NCI-H2029 treated with DMSO at 0.1 percent for 48 hours (cell line): ENCODE measurements at regions not wholly inside any gene's neighbourhood (a gene's known extent, or its start where the extent isn't known, plus 50 kb on each side); places are given as distances from the start of the nearest gene placed in this dataset.
"Not testable (repeated sequence)": the region's sequence is repeated elsewhere in the genome, so short reads cannot be mapped to it uniquely, and the experiment has no call there.

Experiments used
- DNase-seq: peaks from one replicate; lab custom pipeline; 2025; lab: John Stamatoyannopoulos, UW

GRCh38 chr1:234902774-234903547 is 225.7 kb downstream of the TOMM20 start:
- DNase-seq: no peak

GRCh38 chr1:234901491-234902049 is 227.1 kb downstream of the TOMM20 start:
- DNase-seq: no peak

- DNase-seq: no peak
These were observed 228.0 kb downstream of the TOMM20 start for GRCh38 chr1:234900595-234900994.

DNA sequence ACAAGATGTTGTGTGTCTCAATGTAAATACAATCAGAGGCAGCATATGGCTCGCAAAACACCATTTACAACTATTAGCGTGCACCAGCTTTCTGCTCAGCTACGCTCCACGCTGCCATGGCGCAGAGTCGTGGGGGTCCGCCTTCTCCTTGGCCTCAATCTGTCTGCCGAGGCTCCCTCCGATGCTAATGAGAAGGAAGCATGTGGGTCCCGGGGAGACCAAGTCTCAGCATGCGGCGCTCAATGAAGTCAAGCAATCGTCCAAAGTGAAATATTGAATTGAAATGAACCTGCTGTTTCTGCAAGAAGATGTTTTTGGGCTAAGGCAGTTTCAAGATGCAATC is 228.9 kb downstream of the TOMM20 start:
- DNase-seq: no peak

GRCh38 chr1:234899041-234899729 is 229.5 kb downstream of the TOMM20 start:
- peak; percentile 55 for DNase-seq

GRCh38 chr1:234898455-234899033 is 230.1 kb downstream of the TOMM20 start:
- no peak for DNase-seq

DNA sequence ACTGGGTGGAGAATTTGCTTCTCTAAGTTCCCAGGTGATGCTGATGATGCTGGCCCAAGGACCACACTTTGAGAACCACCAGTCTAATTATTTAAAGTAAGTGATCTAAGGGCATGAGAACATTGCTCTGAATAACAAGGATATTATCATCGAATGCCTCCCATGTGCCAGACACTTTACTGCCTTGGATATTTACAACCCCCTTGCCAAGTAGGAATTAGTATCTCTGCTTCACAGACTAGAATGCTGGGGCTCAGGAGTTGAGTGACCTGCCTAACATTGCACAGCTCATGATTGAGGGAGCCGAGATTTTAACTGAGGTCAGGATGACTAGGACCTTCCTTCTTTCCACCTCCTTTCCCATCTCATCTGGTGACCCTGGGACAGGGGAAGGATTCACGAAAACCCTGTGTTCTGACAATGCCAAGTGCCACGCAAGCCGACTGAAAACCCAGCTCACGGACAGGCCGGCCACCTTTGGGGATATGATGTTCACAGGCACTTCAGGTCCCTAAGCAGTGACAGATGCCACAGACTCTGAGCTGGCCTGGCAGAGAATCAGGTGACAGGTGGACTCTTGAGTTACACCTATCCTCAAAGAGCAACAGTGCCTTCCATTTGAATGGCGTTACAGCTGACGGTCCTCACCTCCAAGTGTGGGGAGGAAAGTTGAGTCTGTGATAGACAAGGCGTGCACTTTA is 230.7 kb downstream of the TOMM20 start:
- DNase-seq: peak; percentile 64

DNA sequence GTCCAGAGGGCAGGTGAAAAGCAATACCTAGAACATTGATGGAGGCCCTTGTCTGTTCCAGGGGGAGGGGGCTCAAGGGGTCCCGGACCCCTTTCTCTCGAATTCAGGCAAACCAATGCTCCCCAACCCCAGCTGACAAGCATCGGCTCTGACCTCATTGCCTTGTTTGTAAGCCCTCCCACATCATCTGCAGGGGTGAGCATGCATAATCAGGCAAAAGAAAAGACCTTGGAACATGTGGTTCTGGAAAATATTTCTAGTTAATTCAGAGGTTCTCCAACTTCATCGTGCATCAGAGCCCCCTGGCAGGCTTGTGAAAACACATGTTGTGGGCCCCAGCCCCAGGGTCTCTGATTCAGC is 231.3 kb downstream of the TOMM20 start:
- DNase-seq: no peak

- DNase-seq: no peak
These were observed 231.9 kb downstream of the TOMM20 start for GRCh38 chr1:234896477-234897389.

DNA sequence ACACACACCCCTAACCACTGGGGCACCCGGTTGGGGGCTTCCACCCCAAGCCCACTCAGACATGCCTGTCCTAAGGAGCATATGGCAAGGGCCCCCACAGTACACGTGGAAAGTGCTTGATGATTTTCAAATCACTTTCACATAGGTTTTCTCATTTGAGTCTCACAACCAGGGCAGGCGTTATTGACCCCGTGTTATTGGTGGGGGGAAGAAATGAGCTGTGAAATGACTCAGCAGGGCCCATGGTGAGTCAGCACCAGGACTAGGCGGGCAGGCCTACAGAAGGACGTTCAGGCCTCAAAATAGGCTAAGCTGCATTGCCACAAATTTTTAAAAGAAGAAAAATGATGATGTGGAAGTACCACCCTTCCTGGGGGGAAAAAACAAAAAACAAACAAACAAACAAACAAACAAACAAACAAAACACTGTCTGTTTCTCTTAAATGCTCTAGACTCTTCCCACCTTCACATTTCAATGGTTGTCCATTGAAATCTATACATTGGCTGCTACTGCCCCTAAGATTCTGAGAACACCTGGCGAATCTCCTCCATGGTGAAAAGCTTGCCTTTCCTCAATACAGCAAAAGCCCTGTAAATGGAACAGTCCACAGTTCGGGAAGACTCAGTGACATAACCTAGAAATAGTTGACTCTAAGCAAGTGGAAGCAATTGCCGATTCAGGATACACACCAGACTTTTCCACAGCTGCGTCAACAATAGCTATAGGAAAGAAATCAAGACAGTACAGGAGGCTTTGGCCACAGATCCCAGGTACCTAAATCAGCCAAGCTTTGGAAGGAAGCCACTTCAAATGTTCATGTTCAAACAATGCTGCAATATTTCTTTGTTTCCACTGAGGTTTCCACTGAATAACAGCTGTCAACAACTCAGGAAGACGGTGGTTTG is 234.7 kb downstream of the TOMM20 start:
- DNase-seq: peak; percentile 68

DNA sequence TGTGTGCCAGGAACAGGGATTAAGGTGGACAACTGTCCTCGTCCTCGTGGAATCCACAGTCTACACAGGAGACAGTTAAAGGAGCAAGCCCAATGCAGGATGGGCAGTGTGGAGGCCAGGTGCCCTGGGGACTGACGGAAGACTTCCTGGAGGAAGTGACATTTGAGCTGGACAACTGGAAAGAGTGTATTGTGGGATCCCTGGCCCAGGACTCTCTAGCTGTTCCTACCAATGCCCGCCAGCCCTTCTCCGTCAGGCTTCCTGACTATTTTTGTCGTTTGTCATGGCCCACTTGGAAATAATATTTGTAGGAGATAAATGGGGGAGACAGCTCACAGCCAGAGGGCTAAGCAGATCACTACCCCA is 235.3 kb downstream of the TOMM20 start:
- DNase-seq: no peak

DNA sequence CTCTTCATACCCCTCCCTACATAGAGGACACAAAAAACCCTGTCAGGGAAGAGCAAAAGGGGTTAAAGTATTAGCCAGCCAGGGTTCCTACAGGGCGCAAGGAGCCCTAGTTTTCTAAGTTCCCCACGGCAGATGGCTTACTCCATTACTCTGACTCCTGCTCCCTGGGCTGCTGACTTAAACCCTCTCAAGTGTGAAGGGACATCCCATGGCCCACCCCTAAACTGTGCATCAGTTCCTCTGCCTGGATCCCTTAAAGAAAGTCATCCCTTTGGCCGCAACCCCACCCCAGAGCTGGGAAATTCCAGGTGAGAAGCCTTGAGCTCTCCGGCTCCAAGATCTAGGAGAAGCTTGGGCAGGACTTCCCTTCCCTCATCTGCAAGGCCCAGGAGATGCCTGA is 236.0 kb downstream of the TOMM20 start:
- no peak for DNase-seq

DNA sequence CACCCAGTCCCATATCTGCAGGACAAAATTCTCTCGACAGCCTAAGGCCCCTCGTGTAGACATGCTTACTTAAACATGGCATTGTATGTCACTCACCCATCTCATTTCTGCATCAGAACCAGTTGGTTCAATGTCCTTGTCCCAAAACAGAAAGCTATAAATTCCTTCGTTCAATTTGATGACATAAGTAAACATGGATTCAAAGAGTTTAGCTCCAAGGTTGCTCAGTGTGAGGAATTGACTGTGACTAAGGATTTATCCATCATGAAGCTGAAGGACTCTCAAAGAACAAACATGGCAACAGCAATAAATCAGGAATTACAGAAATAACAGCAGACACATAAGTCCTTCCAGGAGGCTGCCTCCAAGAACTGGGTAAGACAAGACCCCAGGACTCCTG is 237.2 kb downstream of the TOMM20 start:
- no peak for DNase-seq

DNA sequence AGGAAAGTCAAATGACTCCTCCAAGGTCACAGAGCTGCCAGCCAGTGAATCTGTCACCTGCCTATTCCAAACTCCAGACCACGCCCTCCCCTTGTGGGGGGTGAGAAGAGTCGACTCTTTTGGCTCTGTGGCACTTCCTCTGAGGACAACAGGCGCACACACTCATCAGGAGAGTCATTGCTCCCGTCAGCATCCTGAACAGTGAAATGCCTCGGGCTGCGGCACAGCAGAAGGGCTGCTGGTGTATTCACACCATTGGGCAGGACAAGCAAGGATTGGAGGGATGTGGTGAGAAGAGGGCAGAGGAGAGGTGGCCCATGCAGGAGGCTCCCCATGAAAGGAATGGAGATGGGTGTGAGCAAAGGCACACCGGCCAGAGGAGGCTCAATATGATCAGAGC is 239.0 kb downstream of the TOMM20 start:
- DNase-seq: no peak

DNA sequence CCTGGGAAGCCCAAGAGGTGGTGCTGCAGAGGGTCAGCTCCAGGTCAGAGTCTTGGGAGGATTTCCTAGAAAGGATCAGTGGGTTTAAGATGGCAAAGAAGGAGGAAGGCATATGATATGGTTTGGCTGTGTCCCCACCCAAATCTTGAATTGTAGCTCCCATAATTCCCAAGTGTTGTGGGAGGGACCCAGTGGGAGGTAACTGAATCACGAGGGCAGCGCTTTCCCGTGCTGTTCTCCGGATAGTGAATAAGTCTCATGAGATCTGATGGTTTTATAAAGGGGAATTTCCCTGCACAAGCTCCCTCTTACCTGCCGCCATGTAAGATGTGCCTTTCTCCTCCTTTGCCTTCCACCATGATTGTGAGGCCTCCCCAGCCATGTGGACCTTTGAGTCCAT is 240.4 kb downstream of the TOMM20 start:
- DNase-seq: not testable (repeated sequence)

GRCh38 chr1:234887016-234887900 is 241.4 kb downstream of the TOMM20 start:
- DNase-seq: no peak

DNA sequence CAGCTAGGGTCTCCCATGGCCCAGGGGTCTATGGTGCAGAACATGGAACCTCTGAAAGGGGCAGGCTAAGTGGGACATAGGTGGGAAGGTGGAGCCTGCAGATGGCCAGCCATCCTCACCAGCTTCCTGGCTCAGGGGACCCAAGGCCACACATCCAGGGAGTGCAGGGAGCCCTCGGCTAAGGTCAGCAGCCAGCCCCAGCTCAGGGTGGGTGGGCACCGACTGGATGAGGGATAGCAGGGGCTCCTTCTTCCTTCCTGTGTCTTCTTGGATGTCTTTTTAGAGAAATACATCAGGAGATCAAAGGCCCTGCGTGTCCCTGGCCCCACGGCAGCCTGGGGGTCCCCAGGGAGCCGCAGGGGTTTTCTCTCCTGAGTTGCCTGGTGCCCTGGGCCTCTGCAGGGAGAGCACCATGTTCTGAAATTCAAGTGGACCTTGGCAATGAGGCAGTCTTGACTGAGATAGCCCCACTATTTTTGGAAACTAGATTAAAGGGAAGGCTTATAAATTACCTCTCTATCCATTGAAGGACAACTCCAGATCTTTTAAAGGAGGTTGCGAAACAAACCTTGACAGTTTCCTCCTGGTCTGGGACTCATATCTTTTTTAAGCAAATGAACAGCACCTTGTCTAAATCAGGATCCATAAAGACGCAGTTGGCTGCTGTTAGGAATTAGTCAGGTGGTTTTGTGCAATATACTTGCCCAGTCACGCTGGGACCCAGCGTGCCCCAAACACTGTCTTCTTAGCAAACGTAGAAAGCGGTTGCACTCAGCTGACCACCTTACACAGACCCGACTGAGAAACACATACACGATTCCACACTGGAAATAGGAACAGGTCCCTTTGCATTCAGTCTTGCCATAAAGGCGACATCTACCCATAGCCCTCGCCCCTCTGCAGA is 242.3 kb downstream of the TOMM20 start:
- no peak for DNase-seq

GRCh38 chr1:234885601-234886000 is 243.0 kb downstream of the TOMM20 start:
- DNase-seq: no peak
